Kidney glomerular epithelial cell (primary cell): ENCODE measurements at regions not wholly inside any gene's neighbourhood (a gene's known extent, or its start where the extent isn't known, plus 50 kb on each side); places are given as distances from the start of the nearest gene placed in this dataset.

Experiments
- DNase-seq: peaks from one replicate; lab custom pipeline; 2025; lab: John Stamatoyannopoulos, UW

DNA sequence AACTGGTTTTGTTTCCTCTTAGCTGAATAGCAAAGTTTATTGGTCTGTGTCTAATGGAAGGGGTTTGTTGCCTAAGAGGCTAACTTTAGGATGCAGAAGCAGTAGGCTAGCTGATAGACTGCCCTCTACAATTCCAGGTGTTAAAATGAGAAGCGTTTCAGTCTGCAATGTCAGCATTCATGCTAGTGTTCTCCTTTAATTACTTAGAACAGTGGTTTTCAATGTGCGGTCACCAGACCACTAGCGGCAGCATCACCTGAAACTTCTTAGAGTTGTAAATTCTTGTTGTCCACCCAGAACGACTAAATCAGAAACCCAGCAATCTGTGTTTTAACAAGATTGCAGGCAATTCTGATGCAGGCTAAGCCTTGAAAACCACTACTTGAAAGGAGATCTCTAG lies 392.9 kb downstream of the IPMK start:
- DNase-seq = no peak

DNA sequence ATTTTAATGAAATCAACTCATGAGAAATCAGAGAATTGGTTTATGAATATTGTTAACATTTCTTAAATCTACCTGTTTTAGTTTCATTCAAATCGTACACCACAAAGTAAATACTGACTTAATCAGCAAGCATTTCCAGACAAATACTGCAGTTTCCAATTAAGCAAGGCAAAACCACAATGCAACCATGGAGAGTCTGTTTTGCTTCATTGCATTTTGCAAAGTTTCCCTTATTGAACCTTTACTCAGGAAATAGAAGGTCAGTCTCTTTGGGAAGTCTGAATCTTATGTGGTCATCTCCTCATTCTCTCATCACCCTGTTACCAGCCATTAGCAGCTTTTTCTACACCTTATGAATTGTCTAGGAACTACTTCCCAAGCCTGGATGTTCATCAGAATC lies 400.5 kb downstream of the IPMK start:
- peak; percentile 31 for DNase-seq

DNA sequence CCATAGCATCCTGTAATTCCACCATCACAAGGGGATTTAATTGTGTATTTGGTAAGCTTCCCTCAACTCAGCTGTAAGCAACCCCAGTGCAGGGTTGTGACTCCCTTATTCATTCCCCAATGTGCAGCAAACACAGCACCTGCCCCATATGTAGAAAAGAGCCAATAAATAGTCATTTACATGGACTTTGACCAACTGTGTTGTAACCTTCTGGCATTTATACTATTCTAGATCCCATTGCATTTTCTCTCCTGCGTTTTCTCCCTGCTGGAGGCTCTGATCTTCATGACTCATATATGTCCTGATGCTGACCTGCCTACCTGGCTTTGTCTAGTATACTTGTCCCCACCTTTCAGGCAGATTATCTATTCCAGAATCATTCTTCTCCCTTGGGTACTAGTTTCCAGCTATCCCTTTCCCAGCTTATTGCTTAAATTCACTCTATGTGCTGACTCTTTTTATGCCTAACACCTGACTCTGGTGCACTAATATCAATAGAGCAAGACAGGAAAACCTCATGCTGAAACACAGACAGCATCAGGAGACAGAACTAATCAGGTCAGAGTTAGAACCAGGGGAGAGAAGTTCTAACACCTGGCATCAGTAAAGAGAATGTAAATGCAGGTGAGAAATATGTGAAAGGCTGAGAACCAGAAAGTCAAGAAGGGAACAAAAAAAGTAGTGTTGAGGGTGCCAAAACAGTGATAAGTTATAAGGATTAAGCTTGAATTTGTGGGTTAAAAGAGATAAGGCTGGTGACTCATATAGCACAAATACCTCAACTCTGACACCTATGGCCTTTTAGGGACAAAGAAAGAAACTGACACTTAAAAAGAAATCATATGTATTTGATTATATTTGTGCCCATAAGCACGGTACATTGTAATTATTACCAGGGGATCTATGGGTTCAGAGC lies 402.7 kb downstream of the IPMK start:
- DNase-seq = no peak

GRCh38 chr10:57849691-57850357 lies 417.9 kb downstream of the IPMK start:
- DNase-seq = no peak

- DNase-seq = no peak
Measured at GRCh38 chr10:57846307-57847065, 421.2 kb downstream of the IPMK start.

GRCh38 chr10:57844387-57844998 lies 423.2 kb downstream of the IPMK start:
- no peak for DNase-seq

GRCh38 chr10:57830877-57831560 lies 436.7 kb downstream of the IPMK start:
- no peak for DNase-seq

GRCh38 chr10:57825015-57825414 lies 442.7 kb downstream of the IPMK start:
- DNase-seq = no peak

GRCh38 chr10:57823398-57823797 lies 444.3 kb downstream of the IPMK start:
- DNase-seq = no peak

DNA sequence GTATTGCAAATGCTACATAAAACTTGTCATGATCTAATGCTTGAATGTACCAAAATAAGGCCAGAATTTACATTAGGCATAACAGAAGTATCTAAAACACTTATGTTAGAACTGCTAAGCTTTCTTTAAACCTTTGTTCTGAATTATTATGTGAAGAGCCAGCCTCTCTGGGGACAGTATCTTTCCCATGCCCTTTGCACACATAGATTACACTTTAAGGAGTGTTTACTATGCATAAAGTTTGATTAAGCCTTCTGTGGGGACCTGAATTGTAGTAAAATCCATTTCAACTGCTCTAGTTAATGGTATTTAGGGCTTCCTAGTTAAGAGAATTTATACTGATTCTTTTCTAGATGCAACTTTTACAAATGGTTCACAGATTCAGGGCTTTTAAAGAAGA lies 444.7 kb downstream of the IPMK start:
- DNase-seq = no peak

- no peak for DNase-seq
Measured at GRCh38 chr10:57818522-57818921, 449.2 kb downstream of the IPMK start.

- DNase-seq = no peak
Measured at GRCh38 chr10:57817741-57818140, 450.0 kb downstream of the IPMK start.

DNA sequence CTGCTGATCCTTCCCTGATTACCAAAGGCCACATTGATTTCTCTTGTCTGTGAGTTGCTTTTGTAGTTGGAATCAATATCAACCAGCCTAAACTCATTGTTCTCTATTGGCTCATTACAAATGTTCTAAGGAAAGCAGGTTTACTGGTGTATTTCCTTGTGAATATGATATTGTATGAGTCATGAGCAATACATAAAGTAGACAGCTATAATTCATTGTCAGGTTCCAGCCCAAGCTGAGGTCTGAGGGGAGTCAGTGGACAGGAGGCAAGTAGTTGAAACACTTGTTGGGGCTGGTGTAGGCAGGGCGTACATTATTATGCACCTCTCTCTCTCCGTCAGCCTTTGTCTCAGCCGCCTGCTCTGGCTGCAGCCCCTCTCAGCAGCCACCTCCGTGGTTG lies 451.7 kb downstream of the IPMK start:
- DNase-seq = no peak

DNA sequence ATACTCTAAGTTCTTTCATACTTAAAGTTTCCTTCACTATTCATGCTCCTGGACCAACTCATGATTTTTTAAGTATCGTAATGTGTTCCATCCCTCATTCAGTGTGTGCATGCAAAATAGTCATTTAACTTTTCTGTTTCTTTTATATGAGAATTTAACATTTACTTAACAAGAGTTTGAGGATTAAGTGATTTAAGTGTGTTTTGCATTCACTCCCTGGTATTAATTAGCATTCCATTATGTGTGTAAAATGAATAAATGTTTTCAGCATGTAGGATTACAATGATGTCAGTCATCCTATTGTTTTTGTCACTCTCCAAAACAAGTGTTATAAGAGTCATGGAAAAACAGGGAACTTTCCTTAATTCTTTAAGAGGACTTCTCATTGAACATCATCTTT lies 457.7 kb downstream of the IPMK start:
- DNase-seq = no peak

GRCh38 chr10:57807906-57808305 lies 459.8 kb downstream of the IPMK start:
- no peak for DNase-seq

DNA sequence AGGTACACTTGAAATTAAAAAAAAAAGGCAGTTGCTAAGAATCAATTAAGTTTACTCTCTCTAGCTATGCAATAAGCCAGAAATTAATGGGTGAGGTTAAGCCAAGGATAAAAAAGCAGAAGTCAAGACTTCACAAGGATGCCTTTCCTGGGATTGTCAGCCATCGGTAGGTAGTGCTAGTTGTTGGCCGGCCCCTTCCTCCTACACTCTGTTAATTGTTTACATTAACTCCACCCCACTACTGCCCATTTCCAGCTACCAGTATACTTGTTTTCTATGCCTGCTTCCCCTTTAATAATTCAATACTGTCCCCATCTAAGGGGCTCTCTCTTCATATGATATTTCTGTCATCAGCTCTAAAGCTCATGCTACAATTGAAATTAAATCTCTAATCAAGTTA lies 461.0 kb downstream of the IPMK start:
- no peak for DNase-seq

- DNase-seq = no peak
Measured at GRCh38 chr10:57799625-57800024, 468.1 kb downstream of the IPMK start.

GRCh38 chr10:57798830-57799229 lies 468.9 kb downstream of the IPMK start:
- no peak for DNase-seq

- DNase-seq = no peak
Measured at GRCh38 chr10:57791546-57791945, 476.1 kb downstream of the IPMK start.

DNA sequence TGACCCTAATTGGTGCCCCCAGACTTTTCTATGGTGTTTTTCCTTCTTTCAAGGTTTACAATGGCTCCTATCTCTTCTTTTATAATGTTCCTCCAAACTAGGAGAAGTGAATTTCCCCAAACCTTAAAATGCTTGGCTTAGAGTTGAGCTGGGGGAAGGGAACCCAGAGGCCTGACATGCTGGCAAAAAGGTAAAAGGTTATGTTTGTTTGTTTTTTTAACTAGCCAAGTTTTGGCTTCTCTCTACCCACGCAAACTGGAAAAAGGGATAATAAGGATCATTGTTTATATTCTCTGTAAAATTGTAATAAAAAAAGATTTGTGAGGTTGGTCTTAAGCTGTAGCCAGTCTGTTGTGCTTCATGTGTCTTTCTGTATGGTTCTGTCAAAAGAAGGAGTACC lies 477.0 kb downstream of the IPMK start:
- no peak for DNase-seq

DNA sequence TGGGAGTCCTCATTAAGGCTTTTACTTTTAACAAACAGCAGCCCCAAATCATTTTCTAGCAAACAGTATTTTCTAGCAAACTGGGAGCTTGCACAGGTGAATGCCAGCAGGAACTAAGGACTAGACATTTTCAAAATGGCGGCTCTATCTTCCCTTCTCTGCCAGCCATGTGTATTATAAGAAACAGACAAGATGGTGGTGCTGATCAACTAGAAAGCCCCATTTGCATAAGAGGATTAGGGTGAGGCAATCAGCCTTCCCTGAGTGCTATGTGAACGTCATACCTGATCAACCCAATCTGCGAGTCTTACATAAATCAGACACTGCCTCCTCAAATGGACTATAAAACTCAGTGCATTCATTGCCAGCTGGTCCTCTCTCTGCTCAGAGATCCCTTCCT lies 479.6 kb downstream of the IPMK start:
- no peak for DNase-seq
